Keratinocyte (primary cell): ENCODE measurements at regions not wholly inside any gene's neighbourhood (a gene's known extent, or its start where the extent isn't known, plus 50 kb on each side); places are given as distances from the start of the nearest gene placed in this dataset.

Source experiments
- DNase-seq: peaks from one replicate; pipeline ENCODE4 v3.0.0-alpha.2; 2011; ENCODE audit warnings: low read depth, missing footprints, low spot score
- FAIRE-seq: peaks from 2 replicates; lab custom pipeline; 2011; peaks lifted over from hg19 to GRCh38; lab: Jason Lieb, UNC
- H2AFZ ChIP-seq: 2 replicates; pipeline ENCODE4 v1.6.0; 2012; ENCODE audit warnings: low read length, control low read depth, inconsistent platforms; ENCODE audit not compliant: control insufficient read depth
- H3K27ac ChIP-seq: 2 replicates; pipeline ENCODE4 v1.5.1; 2011; ENCODE audit warnings: low read length; ENCODE audit not compliant: control insufficient read depth, insufficient read depth
- H3K27me3 ChIP-seq: 3 replicates; pipeline ENCODE4 v1.6.0; 2011; ENCODE audit warnings: low read length; ENCODE audit not compliant: control insufficient read depth, insufficient read depth; ENCODE audit errors: extremely low read depth
- H3K36me3 ChIP-seq, 2 experiments: 2 replicates in 1 of 2; 3 replicates in 1 of 2; pipeline ENCODE4 v1.5.1; 2011; ENCODE audit warnings: low read length in 2 of 2, mild to moderate bottlenecking in 1 of 2; ENCODE audit not compliant: control insufficient read depth in 2 of 2, insufficient read depth in 2 of 2; ENCODE audit errors: extremely low read depth in 1 of 2
- H3K4me1 ChIP-seq: 3 replicates; pipeline ENCODE4 v1.5.1; 2011; ENCODE audit warnings: low read length; ENCODE audit not compliant: control insufficient read depth, insufficient read depth; ENCODE audit errors: extremely low read depth
- H3K4me2 ChIP-seq: 3 replicates; pipeline ENCODE4 v1.6.0; 2011; ENCODE audit warnings: low read depth, low read length; ENCODE audit not compliant: control insufficient read depth, insufficient read depth; ENCODE audit errors: extremely low read depth
- H3K4me3 ChIP-seq, 3 experiments: fragments of 200-600 bp in 1 of 3; sonication (generic) in 1 of 3; 2 replicates in 2 of 3; 3 replicates in 1 of 3; pipeline ENCODE4 v1.5.1; 2011 to 2016; ENCODE audit warnings: low read length in 3 of 3, mild to moderate bottlenecking in 3 of 3, control low read depth in 2 of 3, inconsistent platforms in 1 of 3, low read depth in 1 of 3, mixed read lengths in 1 of 3, mixed run types in 1 of 3, moderate library complexity in 1 of 3; ENCODE audit not compliant: control insufficient read depth in 2 of 3, insufficient read depth in 2 of 3; ENCODE audit errors: extremely low read depth in 1 of 3
- H3K79me2 ChIP-seq: 2 replicates; pipeline ENCODE4 v1.6.0; 2012; ENCODE audit warnings: low read length; ENCODE audit not compliant: control insufficient read depth, insufficient read depth
- H3K9ac ChIP-seq: 3 replicates; pipeline ENCODE4 v1.6.0; 2011; ENCODE audit warnings: low read length; ENCODE audit not compliant: control insufficient read depth, insufficient read depth; ENCODE audit errors: extremely low read depth
- H3K9me1 ChIP-seq: 3 replicates; pipeline ENCODE4 v1.6.0; 2011; ENCODE audit warnings: low read length; ENCODE audit not compliant: control insufficient read depth, insufficient read depth; ENCODE audit errors: extremely low read depth
- H3K9me3 ChIP-seq: 2 replicates; pipeline ENCODE4 v1.5.1; 2012; ENCODE audit warnings: low read depth, low read length; ENCODE audit not compliant: control insufficient read depth
- H4K20me1 ChIP-seq: 3 replicates; pipeline ENCODE4 v1.6.0; 2011; ENCODE audit warnings: low read length; ENCODE audit not compliant: control insufficient read depth, insufficient read depth; ENCODE audit errors: extremely low read depth
- CTCF ChIP-seq, 3 experiments: IDR thresholded peaks in 1 of 3; conservative IDR thresholded peaks in 1 of 3; optimal IDR thresholded peaks in 1 of 3; 2 replicates in 2 of 3; 3 replicates in 1 of 3; pipeline versions ENCODE3 to v1.5.1; 2011; ENCODE audit warnings: low read length in 3 of 3, mild to moderate bottlenecking in 3 of 3, moderate library complexity in 2 of 3, control low read depth in 1 of 3, inconsistent platforms in 1 of 3; ENCODE audit not compliant: insufficient read depth in 2 of 3; ENCODE audit errors: extremely low read depth in 1 of 3
- EZH2 ChIP-seq: IDR thresholded peaks from one replicate; pipeline ENCODE4 v1.6.1; 2012; ENCODE audit warnings: inconsistent platforms, mild to moderate bottlenecking, low read length, moderate library complexity
- dilution Hi-C: fragments of 300-500 bp; cut with MboI; formaldehyde crosslinking; loops from one replicate; pipeline ENCODE4 v1.7.0; 2020; ENCODE audit warnings: low sequenced_read_pairs; ENCODE audit not compliant: extremely low pct_ligation_motif_present

DNA sequence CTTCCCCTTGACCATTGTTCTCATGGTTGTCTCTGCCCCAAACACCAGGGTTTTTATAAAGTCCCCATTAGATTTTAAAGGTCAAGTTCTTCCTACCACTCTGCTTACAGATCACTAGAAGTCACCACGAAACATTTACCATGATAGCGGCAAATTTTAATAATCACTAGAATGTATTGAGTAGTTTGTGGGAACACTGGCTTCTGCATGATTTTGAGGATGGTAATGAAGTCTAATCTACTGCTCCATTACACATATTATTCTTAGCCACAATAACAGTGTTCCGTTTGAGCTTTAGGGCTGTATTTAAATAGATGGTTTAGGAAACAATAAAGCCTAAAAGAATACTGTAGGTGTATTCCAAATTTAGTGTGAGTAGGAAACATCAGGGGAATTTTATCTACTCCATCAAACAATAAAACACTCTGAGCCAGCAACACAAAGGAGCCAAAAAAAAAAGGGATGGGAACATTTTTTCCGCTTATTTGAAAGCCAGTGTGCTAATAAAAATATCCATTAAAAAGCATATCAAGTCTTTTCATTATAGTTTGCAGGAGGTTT, 49.7 kb downstream of the KLF12 start:
- no peak overlapping the region for H3K9ac ChIP-seq
- H2AFZ ChIP-seq, result no peak overlapping the region
- TF ChIP-seq CTCF (optimal IDR thresholded peaks at IDR 0.05 in 1 of 3, IDR thresholded peaks at IDR 0.05 in 1 of 3, conservative IDR thresholded peaks at IDR 0.05 in 1 of 3; ENCODE audit: extremely low read depth in 1 of 3, insufficient read depth in 2 of 3, low read length in 3 of 3) (no peak), EZH2 (no peak)
- no peaks in the 10 kb centered on the region for H3K4me1 ChIP-seq
- peaks cover 24% of the 10 kb centered on the region for H3K79me2 ChIP-seq
- H3K4me2 ChIP-seq, result no peak overlapping the region
- dilution Hi-C loops, result no loop called here
- H3K9me3 ChIP-seq, result no peaks in the 10 kb centered on the region
- no peak for FAIRE-seq
- no peak for DNase-seq
- H3K9me1 ChIP-seq, result no peaks in the 10 kb centered on the region
- no peaks in the 10 kb centered on the region for H3K36me3 ChIP-seq
- no peak overlapping the region for H3K27ac ChIP-seq
- no peaks in the 10 kb centered on the region for H3K27me3 ChIP-seq
- H4K20me1 ChIP-seq, result no peaks in the 10 kb centered on the region
- H3K4me3 ChIP-seq, result no peak overlapping the region

GRCh38 chr13:74082741-74083160, 51.5 kb downstream of the KLF12 start:
- Histone ChIP-seq H3K36me3 (no peaks in the 10 kb centered on the region), H3K4me3 (no peak overlapping the region), H3K27me3 (no peaks in the 10 kb centered on the region), H3K79me2 (peaks cover 21% of the 10 kb centered on the region), H4K20me1 (no peaks in the 10 kb centered on the region), H3K4me2 (no peak overlapping the region), H3K9me1 (no peaks in the 10 kb centered on the region), H3K9ac (no peak overlapping the region), H2AFZ (no peak overlapping the region), H3K4me1 (no peaks in the 10 kb centered on the region), H3K9me3 (no peaks in the 10 kb centered on the region), H3K27ac (no peak overlapping the region)
- FAIRE-seq, result no peak
- no peak for DNase-seq
- dilution Hi-C loops, result no loop called here
- no peak for TF ChIP-seq EZH2
- TF ChIP-seq CTCF (optimal IDR thresholded peaks at IDR 0.05 in 1 of 3, IDR thresholded peaks at IDR 0.05 in 1 of 3, conservative IDR thresholded peaks at IDR 0.05 in 1 of 3; ENCODE audit: extremely low read depth in 1 of 3, insufficient read depth in 2 of 3, low read length in 3 of 3), result no peak
